B cell (primary cell): ENCODE measurements at regions not wholly inside any gene's neighbourhood (a gene's known extent, or its start where the extent isn't known, plus 50 kb on each side); places are given as distances from the start of the nearest gene placed in this dataset.

ENCODE experiments used
- ATAC-seq: fragments of 200-7000 bp; cut with Tn5 transposase; one replicate; pipeline ENCODE4 v1.10.0; 2021; ENCODE audit warnings: low read depth, mild to moderate bottlenecking, moderate number of reproducible peaks, moderate library complexity
- CTCF ChIA-PET: fragments of 350-600 bp; sonication (Branson Sonifier 250); formaldehyde crosslinking; loops from one replicate; lab custom pipeline; 2021; ENCODE audit warnings: antibody characterized with exemption, inconsistent platforms; lab: Charles Lee
- POLR2A ChIA-PET: fragments of 350-600 bp; sonication (Branson Sonifier 250); formaldehyde crosslinking; loops from one replicate; lab custom pipeline; 2021; ENCODE audit warnings: antibody characterized with exemption; lab: Charles Lee
- DNase-seq: peaks from one replicate; pipeline ENCODE4 v3.0.0; 2013
- H2AFZ ChIP-seq: 2 replicates; pipeline ENCODE4 v1.6.1; 2012; ENCODE audit warnings: mild to moderate bottlenecking, low read depth, low read length; ENCODE audit not compliant: insufficient read depth, poor library complexity, severe bottlenecking
- H3K27ac ChIP-seq, 2 donors: 1 replicate in 1 of 2; 2 replicates in 1 of 2; pipeline ENCODE4 v1.5.1; 2012 to 2013; ENCODE audit warnings: low read length in 2 of 2, mild to moderate bottlenecking in 2 of 2, moderate library complexity in 1 of 2
- H3K27me3 ChIP-seq, 4 experiments: fragments of 200-600 bp in 1 of 4; sonication (generic) in 1 of 4; replicated peaks in 1 of 4; 1 replicate in 2 of 4; 2 replicates in 2 of 4; pipeline versions ENCODE4 v1.6.1 to v1.7.0; 2013 to 2016; ENCODE audit warnings: low read length in 3 of 4, mild to moderate bottlenecking in 2 of 4, mixed read lengths in 1 of 4, moderate library complexity in 1 of 4; ENCODE audit not compliant: insufficient read depth in 4 of 4, control insufficient read depth in 3 of 4; ENCODE audit errors: control extremely low read depth in 1 of 4
- H3K36me3 ChIP-seq, 2 experiments: replicated peaks in 1 of 2; 1 replicate in 1 of 2; 2 replicates in 1 of 2; pipeline versions ENCODE4 v1.6.1 to v1.7.1; 2013; ENCODE audit warnings: low read length in 1 of 2; ENCODE audit not compliant: insufficient read depth in 2 of 2, control insufficient read depth in 1 of 2; ENCODE audit errors: control extremely low read depth in 1 of 2, extremely low read depth in 1 of 2
- H3K4me1 ChIP-seq, 2 donors: fragments of 200-600 bp in 1 of 2; sonication (generic) in 1 of 2; 1 replicate in 1 of 2; 2 replicates in 1 of 2; pipeline versions ENCODE4 v1.5.1 to v1.6.1; 2013 to 2017; ENCODE audit warnings: low read length in 2 of 2; ENCODE audit not compliant: control insufficient read depth in 2 of 2, insufficient read depth in 2 of 2
- H3K4me2 ChIP-seq: replicated peaks from 2 replicates; pipeline ENCODE3; 2012; ENCODE audit warnings: mild to moderate bottlenecking, low read depth, low read length; ENCODE audit not compliant: poor library complexity, severe bottlenecking
- H3K4me3 ChIP-seq, 5 experiments: fragments of 200-600 bp in 1 of 5; sonication (generic) in 1 of 5; 1 replicate in 3 of 5; 2 replicates in 2 of 5; pipeline versions ENCODE4 v1.5.1 to v1.7.0; 2011 to 2016; ENCODE audit warnings: low read length in 4 of 5, mild to moderate bottlenecking in 4 of 5, low read depth in 2 of 5, control low read depth in 1 of 5, moderate library complexity in 1 of 5; ENCODE audit not compliant: insufficient read depth in 1 of 5; ENCODE audit errors: control extremely low read depth in 1 of 5, extremely low read depth in 1 of 5
- H3K79me2 ChIP-seq: fragments of 200-600 bp; sonication (generic); one replicate; pipeline ENCODE4 v1.6.0; 2016; ENCODE audit warnings: low read length; ENCODE audit not compliant: control insufficient read depth, insufficient read depth
- H3K9ac ChIP-seq: fragments of 200-600 bp; sonication (generic); 2 replicates; pipeline ENCODE4 v1.6.1; 2017; ENCODE audit warnings: mild to moderate bottlenecking, low read length, moderate library complexity
- H3K9me3 ChIP-seq, 3 donors: one replicate each; pipeline versions ENCODE4 v1.6.1 to v1.7.1; 2013; ENCODE audit warnings: low read length in 2 of 3; ENCODE audit not compliant: control insufficient read depth in 2 of 3, insufficient read depth in 1 of 3; ENCODE audit errors: control extremely low read depth in 1 of 3
- H4K20me1 ChIP-seq: 2 replicates; pipeline ENCODE4 v1.6.0; 2012; ENCODE audit warnings: mild to moderate bottlenecking, low read length; ENCODE audit not compliant: insufficient read depth, control insufficient read depth, poor library complexity, severe bottlenecking
- H3K27ac Mint-ChIP-seq: one replicate; pipeline ENCODE4 v1.8.0; 2021; ENCODE audit warnings: mixed read lengths
- H3K27me3 Mint-ChIP-seq: one replicate; pipeline ENCODE4 v1.8.0; 2021; ENCODE audit warnings: mixed read lengths
- H3K4me1 Mint-ChIP-seq: one replicate; pipeline ENCODE4 v1.8.0; 2021; ENCODE audit warnings: mixed read lengths
- H3K4me3 Mint-ChIP-seq: one replicate; pipeline ENCODE4 v1.8.0; 2021; ENCODE audit warnings: mixed read lengths
- H3K9me3 Mint-ChIP-seq: one replicate; pipeline ENCODE4 v1.8.0; 2022; ENCODE audit warnings: mixed read lengths; ENCODE audit not compliant: insufficient read depth
- CTCF ChIP-seq: fragments of 200-600 bp; IDR thresholded peaks from one replicate; pipeline ENCODE4 v1.8.0; 2022; ENCODE audit warnings: antibody characterized with exemption, mild to moderate bottlenecking
- EZH2 ChIP-seq: IDR thresholded peaks from 2 replicates; pipeline ENCODE4 v1.6.1; 2012; ENCODE audit warnings: borderline replicate concordance, low read depth, mild to moderate bottlenecking, moderate library complexity, low read length; ENCODE audit not compliant: insufficient read depth, poor library complexity, severe bottlenecking
- WGBS: methylation state at CpG from one replicate; pipeline ENCODE4 v1.1.5; 2013; ENCODE audit warnings: missing lambda C conversion rate; ENCODE audit not compliant: insufficient coverage; 5-methylcytosine and 5-hydroxymethylcytosine counted together
- intact Hi-C: fragments of 100-400 bp; cut with micrococcal nuclease; formaldehyde crosslinking; loops from one replicate; pipeline ENCODE4 v1.10.0; 2022

- ChIA-PET POLR2A (no interaction called here), CTCF (no interaction called here)
- no peak overlapping the region for H2AFZ ChIP-seq
- TF ChIP-seq EZH2 (no peak), CTCF (no peak)
- 100% methylated on average over 1 of the region's 7 CpGs for WGBS
- no peaks in the 10 kb centered on the region for H3K9me3 ChIP-seq
- peaks cover 3% of the 10 kb centered on the region for H3K27me3 Mint-ChIP-seq
- no peak for ATAC-seq
- no peaks in the 10 kb centered on the region for H3K4me1 ChIP-seq
- no peak for DNase-seq
- intact Hi-C loops = no loop called here
- H3K36me3 ChIP-seq = no peaks in the 10 kb centered on the region
- no peaks in the 10 kb centered on the region for H3K4me1 Mint-ChIP-seq
- no peak overlapping the region for H3K27ac ChIP-seq
- no peak overlapping the region for H3K4me3 Mint-ChIP-seq
- no peak overlapping the region for H3K9ac ChIP-seq
- no peaks in the 10 kb centered on the region for H4K20me1 ChIP-seq
- no peak overlapping the region for H3K27ac Mint-ChIP-seq
- no peak overlapping the region for H3K4me3 ChIP-seq
- no peaks in the 10 kb centered on the region for H3K79me2 ChIP-seq
- H3K9me3 Mint-ChIP-seq = peaks cover 2% of the 10 kb centered on the region
- H3K4me2 ChIP-seq = no peak overlapping the region
- no peaks in the 10 kb centered on the region for H3K27me3 ChIP-seq
Measured at GRCh38 chr4:14583752-14584151, 418.5 kb upstream of the CPEB2 start.

- ATAC-seq = no peak
- H3K9me3 ChIP-seq = peaks cover 0 to 1% (median 0%) of the 10 kb centered on the region in 3 donors
- H3K4me2 ChIP-seq = no peak overlapping the region
- H3K36me3 ChIP-seq = no peaks in the 10 kb centered on the region
- intact Hi-C loops = no loop called here
- H3K27ac ChIP-seq = no peak overlapping the region
- peaks cover 4% of the 10 kb centered on the region for H3K4me1 Mint-ChIP-seq
- POLR2A ChIA-PET = no interaction called here
- no peaks in the 10 kb centered on the region for H3K27me3 ChIP-seq
- no peak overlapping the region for H3K4me3 Mint-ChIP-seq
- CTCF ChIA-PET = no interaction called here
- no peaks in the 10 kb centered on the region for H3K79me2 ChIP-seq
- TF ChIP-seq EZH2 = no peak
- TF ChIP-seq CTCF = no peak
- no peak overlapping the region for H3K27ac Mint-ChIP-seq
- no peaks in the 10 kb centered on the region for H3K27me3 Mint-ChIP-seq
- no peak overlapping the region for H2AFZ ChIP-seq
- H3K9ac ChIP-seq = no peak overlapping the region
- no peak overlapping the region for H3K4me3 ChIP-seq
- no peaks in the 10 kb centered on the region for H4K20me1 ChIP-seq
- H3K4me1 ChIP-seq = no peaks in the 10 kb centered on the region
- H3K9me3 Mint-ChIP-seq = no peaks in the 10 kb centered on the region
- WGBS = 100% methylated on average over 1 of the region's 2 CpGs
- no peak for DNase-seq
Measured at GRCh38 chr4:14592950-14593349, 409.3 kb upstream of the CPEB2 start.
